ENCODE measurements at regions not wholly inside any gene's neighbourhood (a gene's known extent, or its start where the extent isn't known, plus 50 kb on each side); places are given as distances from the start of the nearest gene placed in this dataset.

GRCh38 chr2:189236066-189236465 is 56.5 kb upstream of the COL5A2 start:
- TF ChIP-seq, protein P1, sequence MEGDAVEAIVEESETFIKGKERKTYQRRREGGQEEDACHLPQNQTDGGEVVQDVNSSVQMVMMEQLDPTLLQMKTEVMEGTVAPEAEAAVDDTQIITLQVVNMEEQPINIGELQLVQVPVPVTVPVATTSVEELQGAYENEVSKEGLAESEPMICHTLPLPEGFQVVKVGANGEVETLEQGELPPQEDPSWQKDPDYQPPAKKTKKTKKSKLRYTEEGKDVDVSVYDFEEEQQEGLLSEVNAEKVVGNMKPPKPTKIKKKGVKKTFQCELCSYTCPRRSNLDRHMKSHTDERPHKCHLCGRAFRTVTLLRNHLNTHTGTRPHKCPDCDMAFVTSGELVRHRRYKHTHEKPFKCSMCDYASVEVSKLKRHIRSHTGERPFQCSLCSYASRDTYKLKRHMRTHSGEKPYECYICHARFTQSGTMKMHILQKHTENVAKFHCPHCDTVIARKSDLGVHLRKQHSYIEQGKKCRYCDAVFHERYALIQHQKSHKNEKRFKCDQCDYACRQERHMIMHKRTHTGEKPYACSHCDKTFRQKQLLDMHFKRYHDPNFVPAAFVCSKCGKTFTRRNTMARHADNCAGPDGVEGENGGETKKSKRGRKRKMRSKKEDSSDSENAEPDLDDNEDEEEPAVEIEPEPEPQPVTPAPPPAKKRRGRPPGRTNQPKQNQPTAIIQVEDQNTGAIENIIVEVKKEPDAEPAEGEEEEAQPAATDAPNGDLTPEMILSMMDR (optimal IDR thresholded peaks at IDR 0.05 in 1 of 3, IDR thresholded peaks at IDR 0.05 in 1 of 3, conservative IDR thresholded peaks at IDR 0.05 in 1 of 3; ENCODE audit: extremely low read depth in 1 of 3, insufficient read depth in 2 of 3, low read length in 3 of 3) = no peak
- TF ChIP-seq EZH2 (IDR thresholded peaks at IDR 0.05; ENCODE audit: low read length) = no peak

Measured in keratinocyte (primary cell).